ENCODE measurements at regions not wholly inside any gene's neighbourhood (a gene's known extent, or its start where the extent isn't known, plus 50 kb on each side); places are given as distances from the start of the nearest gene placed in this dataset.

GRCh38 chr15:25170781-25171110 lies 216.0 kb downstream of the SNRPN start:
- no peaks in the 10 kb centered on the region for H3K36me3 ChIP-seq (ENCODE audit: insufficient read depth, low read length)
- H3K27me3 ChIP-seq (ENCODE audit: insufficient read depth, low read length) = no peaks in the 10 kb centered on the region
- no peaks in the 10 kb centered on the region for H3K4me1 ChIP-seq (ENCODE audit: insufficient read depth, low read length)
- no peak overlapping the region for H2AFZ ChIP-seq (ENCODE audit: low read length)
- no peak overlapping the region for H3K4me2 ChIP-seq (ENCODE audit: insufficient read depth, low read length)
- no peak overlapping the region for H3K4me3 ChIP-seq (ENCODE audit: insufficient read depth, low read length)
- DNase-seq (ENCODE audit: insufficient read length, low spot score, missing footprints) = peak; percentile 45
- H3K27ac ChIP-seq (ENCODE audit: low read depth, low read length) = no peak overlapping the region
- no peaks in the 10 kb centered on the region for H3K79me2 ChIP-seq (ENCODE audit: insufficient read depth, low read length)
- no peaks in the 10 kb centered on the region for H4K20me1 ChIP-seq (ENCODE audit: insufficient read depth, low read length)
- no peak for TF ChIP-seq CTCF (IDR thresholded peaks at IDR 0.05; ENCODE audit: extremely low read depth, low read depth, low read length)
- H3K9me3 ChIP-seq (ENCODE audit: low read depth, low read length) = no peaks in the 10 kb centered on the region

- Histone ChIP-seq H3K79me2 (ENCODE audit: insufficient read depth, low read length) (no peaks in the 10 kb centered on the region), H4K20me1 (ENCODE audit: insufficient read depth, low read length) (no peaks in the 10 kb centered on the region), H3K27me3 (ENCODE audit: insufficient read depth, low read length) (no peaks in the 10 kb centered on the region), H3K9me3 (ENCODE audit: low read depth, low read length) (no peaks in the 10 kb centered on the region), H3K36me3 (ENCODE audit: insufficient read depth, low read length) (no peaks in the 10 kb centered on the region), H3K4me2 (ENCODE audit: insufficient read depth, low read length) (no peak overlapping the region), H3K4me1 (ENCODE audit: insufficient read depth, low read length) (no peaks in the 10 kb centered on the region), H2AFZ (ENCODE audit: low read length) (no peak overlapping the region), H3K4me3 (ENCODE audit: insufficient read depth, low read length) (no peak overlapping the region), H3K27ac (ENCODE audit: low read depth, low read length) (no peak overlapping the region)
- no peak for DNase-seq (ENCODE audit: insufficient read length, low spot score, missing footprints)
- TF ChIP-seq CTCF (IDR thresholded peaks at IDR 0.05; ENCODE audit: extremely low read depth, low read depth, low read length) = no peak
These were observed 216.5 kb downstream of the SNRPN start for GRCh38 chr15:25171111-25171811.

GRCh38 chr15:25171856-25172687 lies 217.3 kb downstream of the SNRPN start:
- H3K4me3 ChIP-seq (ENCODE audit: insufficient read depth, low read length) = no peak overlapping the region
- H3K27me3 ChIP-seq (ENCODE audit: insufficient read depth, low read length) = no peaks in the 10 kb centered on the region
- no peak overlapping the region for H3K27ac ChIP-seq (ENCODE audit: low read depth, low read length)
- H3K79me2 ChIP-seq (ENCODE audit: insufficient read depth, low read length) = no peaks in the 10 kb centered on the region
- no peaks in the 10 kb centered on the region for H3K9me3 ChIP-seq (ENCODE audit: low read depth, low read length)
- no peak for TF ChIP-seq CTCF (IDR thresholded peaks at IDR 0.05; ENCODE audit: extremely low read depth, low read depth, low read length)
- H3K36me3 ChIP-seq (ENCODE audit: insufficient read depth, low read length) = no peaks in the 10 kb centered on the region
- no peaks in the 10 kb centered on the region for H3K4me1 ChIP-seq (ENCODE audit: insufficient read depth, low read length)
- no peaks in the 10 kb centered on the region for H4K20me1 ChIP-seq (ENCODE audit: insufficient read depth, low read length)
- H2AFZ ChIP-seq (ENCODE audit: low read length) = no peak overlapping the region
- DNase-seq (ENCODE audit: insufficient read length, low spot score, missing footprints) = peak; percentile 36
- no peak overlapping the region for H3K4me2 ChIP-seq (ENCODE audit: insufficient read depth, low read length)

- Histone ChIP-seq H3K9me3 (ENCODE audit: low read depth, low read length) (no peaks in the 10 kb centered on the region), H3K27me3 (ENCODE audit: insufficient read depth, low read length) (no peaks in the 10 kb centered on the region), H3K4me2 (ENCODE audit: insufficient read depth, low read length) (no peak overlapping the region), H3K79me2 (ENCODE audit: insufficient read depth, low read length) (no peaks in the 10 kb centered on the region), H2AFZ (ENCODE audit: low read length) (no peak overlapping the region), H3K4me3 (ENCODE audit: insufficient read depth, low read length) (no peak overlapping the region), H4K20me1 (ENCODE audit: insufficient read depth, low read length) (no peaks in the 10 kb centered on the region), H3K27ac (ENCODE audit: low read depth, low read length) (no peak overlapping the region), H3K4me1 (ENCODE audit: insufficient read depth, low read length) (no peaks in the 10 kb centered on the region), H3K36me3 (ENCODE audit: insufficient read depth, low read length) (no peaks in the 10 kb centered on the region)
- DNase-seq (ENCODE audit: insufficient read length, low spot score, missing footprints) = no peak
- no peak for TF ChIP-seq CTCF (IDR thresholded peaks at IDR 0.05; ENCODE audit: extremely low read depth, low read depth, low read length)
These were observed 217.9 kb downstream of the SNRPN start for GRCh38 chr15:25172691-25173090.

Data from osteoblast (primary cell).